A549 (cell line): ENCODE measurements at regions not wholly inside any gene's neighbourhood (a gene's known extent, or its start where the extent isn't known, plus 50 kb on each side); places are given as distances from the start of the nearest gene placed in this dataset.

Experiments
- BHLHE40 ChIP-seq: IDR thresholded peaks from 2 replicates; pipeline ENCODE4 v1.6.1; 2012; ENCODE audit warnings: low read depth, low read length, inconsistent platforms
- CHD2 ChIP-seq: fragments of 150-350 bp; IDR thresholded peaks from 2 replicates; pipeline ENCODE4 v1.6.1; 2014; ENCODE audit warnings: low read length; ENCODE audit not compliant: partially characterized antibody
- EHF ChIP-seq: fragments of 250-450 bp; sonication (Bioruptor Pico); IDR thresholded peaks from 2 replicates; pipeline ENCODE4 v1.5.0; 2020; ENCODE audit warnings: mild to moderate bottlenecking
- JUN ChIP-seq, 2 experiments: fragments of >200 bp; sonication (Bioruptor Twin); formaldehyde crosslinking; IDR thresholded peaks; 2 replicates in 1 of 2; 3 replicates in 1 of 2; pipeline ENCODE4 v1.6.1; 2016 to 2017
- JUNB ChIP-seq: fragments of >200 bp; sonication (Bioruptor Twin); formaldehyde crosslinking; IDR thresholded peaks from 2 replicates; pipeline ENCODE4 v1.6.1; 2016
- KDM1A ChIP-seq: fragments of 200-600 bp; sonication (generic); IDR thresholded peaks from 2 replicates; pipeline ENCODE4 v1.6.1; 2016; ENCODE audit warnings: low read depth, mild to moderate bottlenecking
- POLR2A ChIP-seq: IDR thresholded peaks from 2 replicates; pipeline ENCODE4 v1.6.1; 2012; ENCODE audit warnings: mild to moderate bottlenecking, low read length
- RAD21 ChIP-seq, 2 experiments: fragments of >200 bp in 1 of 2; sonication (Bioruptor Twin) in 1 of 2; formaldehyde crosslinking in 1 of 2; IDR thresholded peaks in 1 of 2; conservative IDR thresholded peaks in 1 of 2; 2 replicates in 1 of 2; 3 replicates in 1 of 2; pipeline ENCODE4 v1.6.1; 2012 to 2018; ENCODE audit warnings: inconsistent platforms in 1 of 2
- RARB ChIP-seq: fragments of 250-450 bp; sonication (Bioruptor Pico); IDR thresholded peaks from 2 replicates; pipeline ENCODE4 v1.8.0; 2021; ENCODE audit warnings: mild to moderate bottlenecking, moderate library complexity
- RFX5 ChIP-seq: fragments of 450-650 bp; IDR thresholded peaks from 2 replicates; pipeline ENCODE4 v1.7.1; 2014; ENCODE audit warnings: antibody characterized with exemption, mild to moderate bottlenecking, moderate library complexity
- TF ChIP-seq, protein P1 (sequence below): fragments of >200 bp; sonication (Bioruptor Twin); formaldehyde crosslinking; IDR thresholded peaks from 3 replicates; pipeline ENCODE4 v1.5.1; 2016
- TF ChIP-seq, protein P2 (sequence below): fragments of >200 bp; sonication (Bioruptor Twin); formaldehyde crosslinking; IDR thresholded peaks from 3 replicates; pipeline ENCODE4 v1.6.1; 2016
- TF ChIP-seq, protein P3 (sequence below): IDR thresholded peaks from 2 replicates; pipeline ENCODE4 v1.6.1; 2012
- TF ChIP-seq, protein P4 (sequence below): fragments of 450-650 bp; IDR thresholded peaks from 2 replicates; pipeline ENCODE4 v1.6.1; 2014; ENCODE audit warnings: antibody characterized with exemption

DNA sequence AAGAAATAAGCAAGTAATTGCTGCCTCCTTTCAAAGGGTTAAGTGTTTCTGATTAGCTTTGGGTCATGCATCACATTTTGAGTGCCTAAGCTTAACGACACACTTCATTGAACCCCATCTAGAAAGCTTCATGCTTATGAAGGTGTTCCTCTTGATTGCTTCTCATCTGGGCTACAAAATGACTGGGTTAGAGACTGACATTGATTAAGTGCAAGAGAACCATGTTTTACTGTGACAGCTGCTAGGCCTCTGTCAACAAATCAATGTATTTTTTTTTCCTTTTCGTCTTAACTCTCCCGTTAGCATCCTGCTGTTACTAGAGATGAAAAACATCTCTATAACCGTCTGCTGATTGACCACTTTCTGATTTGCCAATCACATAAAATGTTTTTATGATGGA lies 725.0 kb downstream of the TLE1 start:
- TF ChIP-seq, protein P1, sequence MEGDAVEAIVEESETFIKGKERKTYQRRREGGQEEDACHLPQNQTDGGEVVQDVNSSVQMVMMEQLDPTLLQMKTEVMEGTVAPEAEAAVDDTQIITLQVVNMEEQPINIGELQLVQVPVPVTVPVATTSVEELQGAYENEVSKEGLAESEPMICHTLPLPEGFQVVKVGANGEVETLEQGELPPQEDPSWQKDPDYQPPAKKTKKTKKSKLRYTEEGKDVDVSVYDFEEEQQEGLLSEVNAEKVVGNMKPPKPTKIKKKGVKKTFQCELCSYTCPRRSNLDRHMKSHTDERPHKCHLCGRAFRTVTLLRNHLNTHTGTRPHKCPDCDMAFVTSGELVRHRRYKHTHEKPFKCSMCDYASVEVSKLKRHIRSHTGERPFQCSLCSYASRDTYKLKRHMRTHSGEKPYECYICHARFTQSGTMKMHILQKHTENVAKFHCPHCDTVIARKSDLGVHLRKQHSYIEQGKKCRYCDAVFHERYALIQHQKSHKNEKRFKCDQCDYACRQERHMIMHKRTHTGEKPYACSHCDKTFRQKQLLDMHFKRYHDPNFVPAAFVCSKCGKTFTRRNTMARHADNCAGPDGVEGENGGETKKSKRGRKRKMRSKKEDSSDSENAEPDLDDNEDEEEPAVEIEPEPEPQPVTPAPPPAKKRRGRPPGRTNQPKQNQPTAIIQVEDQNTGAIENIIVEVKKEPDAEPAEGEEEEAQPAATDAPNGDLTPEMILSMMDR, result no peak
- no peak for TF ChIP-seq POLR2A
- no peak for TF ChIP-seq RARB (CRISPR knock-in tag)
- no peak for TF ChIP-seq CHD2
- no peak for TF ChIP-seq JUN (IDR thresholded peaks at IDR 0.05)
- TF ChIP-seq, protein P2, sequence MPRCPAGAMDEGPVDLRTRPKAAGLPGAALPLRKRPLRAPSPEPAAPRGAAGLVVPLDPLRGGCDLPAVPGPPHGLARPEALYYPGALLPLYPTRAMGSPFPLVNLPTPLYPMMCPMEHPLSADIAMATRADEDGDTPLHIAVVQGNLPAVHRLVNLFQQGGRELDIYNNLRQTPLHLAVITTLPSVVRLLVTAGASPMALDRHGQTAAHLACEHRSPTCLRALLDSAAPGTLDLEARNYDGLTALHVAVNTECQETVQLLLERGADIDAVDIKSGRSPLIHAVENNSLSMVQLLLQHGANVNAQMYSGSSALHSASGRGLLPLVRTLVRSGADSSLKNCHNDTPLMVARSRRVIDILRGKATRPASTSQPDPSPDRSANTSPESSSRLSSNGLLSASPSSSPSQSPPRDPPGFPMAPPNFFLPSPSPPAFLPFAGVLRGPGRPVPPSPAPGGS, result no peak
- TF ChIP-seq, protein P3, sequence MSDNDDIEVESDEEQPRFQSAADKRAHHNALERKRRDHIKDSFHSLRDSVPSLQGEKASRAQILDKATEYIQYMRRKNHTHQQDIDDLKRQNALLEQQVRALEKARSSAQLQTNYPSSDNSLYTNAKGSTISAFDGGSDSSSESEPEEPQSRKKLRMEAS, result no peak
- TF ChIP-seq, protein P4, sequence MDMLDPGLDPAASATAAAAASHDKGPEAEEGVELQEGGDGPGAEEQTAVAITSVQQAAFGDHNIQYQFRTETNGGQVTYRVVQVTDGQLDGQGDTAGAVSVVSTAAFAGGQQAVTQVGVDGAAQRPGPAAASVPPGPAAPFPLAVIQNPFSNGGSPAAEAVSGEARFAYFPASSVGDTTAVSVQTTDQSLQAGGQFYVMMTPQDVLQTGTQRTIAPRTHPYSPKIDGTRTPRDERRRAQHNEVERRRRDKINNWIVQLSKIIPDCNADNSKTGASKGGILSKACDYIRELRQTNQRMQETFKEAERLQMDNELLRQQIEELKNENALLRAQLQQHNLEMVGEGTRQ, result no peak
- TF ChIP-seq JUNB, result no peak
- no peak for TF ChIP-seq KDM1A
- no peak for TF ChIP-seq RFX5
- no peak for TF ChIP-seq RAD21 (conservative IDR thresholded peaks at IDR 0.05 in 1 of 2, IDR thresholded peaks at IDR 0.05 in 1 of 2)
- TF ChIP-seq EHF (CRISPR knock-in tag), result no peak
- no peak for TF ChIP-seq BHLHE40
